HG03139 (cell line): ENCODE measurements at regions not wholly inside any gene's neighbourhood (a gene's known extent, or its start where the extent isn't known, plus 50 kb on each side); places are given as distances from the start of the nearest gene placed in this dataset.
"Not testable (repeated sequence)": the region's sequence is repeated elsewhere in the genome, so short reads cannot be mapped to it uniquely, and the experiment has no call there.

Experiments used
- ATAC-seq: cut with Tn5 transposase; IDR thresholded peaks from one replicate; pipeline ENCODE4 v1.9.1; 2021; ENCODE audit not compliant: unreplicated experiment

DNA sequence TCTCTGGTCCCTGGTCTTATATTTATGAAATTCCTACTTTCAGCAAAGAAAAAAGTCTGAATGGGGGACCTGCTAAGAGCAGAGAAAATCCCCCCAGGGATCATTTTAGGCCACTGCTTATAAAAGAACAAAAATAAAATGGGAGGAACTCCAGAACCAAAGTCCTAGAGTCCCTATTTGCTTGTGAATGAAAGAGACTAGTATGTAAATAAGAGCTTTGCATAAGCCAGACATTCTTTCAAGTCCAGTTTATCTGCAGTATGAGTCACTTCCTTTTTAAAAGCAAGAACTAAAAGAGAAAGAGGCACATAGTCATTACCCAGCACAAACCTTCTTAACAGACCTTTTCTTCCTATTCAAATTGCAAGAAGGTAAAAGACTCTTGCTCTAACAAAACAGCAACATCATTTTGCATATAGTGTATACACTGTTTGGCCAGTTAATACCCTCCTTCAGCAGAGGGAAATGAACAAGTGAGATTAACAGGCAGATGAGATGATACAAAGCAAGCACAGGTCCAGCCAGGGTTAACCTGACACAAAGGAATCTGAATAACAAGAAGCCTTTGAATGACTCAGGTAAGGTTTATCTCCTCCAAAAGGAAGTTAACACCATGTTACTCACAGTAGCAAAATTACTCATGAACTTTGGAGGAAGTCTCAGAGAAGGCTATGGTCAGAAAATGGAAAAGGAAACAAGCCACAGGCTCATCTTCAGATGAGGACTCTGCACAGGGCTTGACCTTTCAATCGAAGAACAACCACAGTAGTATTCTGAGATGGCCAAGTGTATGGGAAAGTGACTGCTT is 87.3 kb downstream of the PHLDA1 start:
- ATAC-seq: peak; percentile 93

GRCh38 chr12:75943730-75944096 is 87.9 kb downstream of the PHLDA1 start:
- no peak for ATAC-seq

DNA sequence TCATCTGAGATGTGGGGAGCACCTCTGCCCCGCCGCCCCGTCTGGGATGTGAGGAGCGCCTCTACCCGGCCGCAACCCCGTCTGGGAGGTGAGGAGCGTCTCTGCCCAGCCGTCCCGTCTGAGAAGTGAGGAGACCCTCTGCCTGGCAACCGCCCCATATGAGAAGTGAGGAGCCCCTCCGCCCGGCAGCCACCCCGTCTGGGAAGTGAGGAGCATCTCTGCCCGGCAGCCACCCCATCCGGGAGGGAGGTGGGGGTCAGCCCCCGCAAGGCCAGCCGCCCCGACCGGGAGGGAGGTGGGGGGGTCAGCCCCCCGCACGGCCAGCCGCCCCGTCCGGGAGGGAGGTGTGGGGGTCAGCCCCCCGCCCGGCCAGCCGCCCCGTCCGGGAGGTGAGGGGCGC is 89.9 kb downstream of the PHLDA1 start:
- not testable (repeated sequence) for ATAC-seq

DNA sequence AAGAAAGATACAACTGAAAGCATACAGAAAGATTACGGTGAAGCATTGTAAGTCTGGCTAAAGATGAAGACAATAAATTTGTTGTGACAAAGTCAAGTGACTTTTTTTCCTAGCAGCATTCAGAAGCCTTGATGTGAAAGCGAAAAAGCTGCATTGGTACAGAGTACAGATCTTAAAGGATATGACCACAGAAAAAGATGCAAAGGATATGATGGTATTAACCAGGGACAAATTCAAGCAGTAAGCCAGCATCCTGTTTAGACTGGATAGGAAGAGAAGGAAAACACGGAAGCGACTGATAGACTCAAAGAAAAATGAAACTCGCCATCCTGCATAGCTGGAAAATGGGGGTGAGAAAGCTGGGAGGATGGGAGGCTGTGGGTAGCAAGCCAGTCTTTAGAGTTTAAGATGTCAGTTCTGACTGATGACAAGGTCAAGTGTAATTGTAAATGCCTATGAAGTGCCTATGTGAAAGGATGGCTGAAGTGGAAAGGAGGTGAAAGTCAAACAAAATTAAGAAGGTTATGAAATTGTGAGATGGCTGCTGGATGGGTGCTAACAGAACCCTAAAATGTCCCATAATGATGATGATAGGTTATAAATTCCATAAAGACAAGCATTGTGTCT is 92.4 kb downstream of the PHLDA1 start:
- ATAC-seq: no peak

DNA sequence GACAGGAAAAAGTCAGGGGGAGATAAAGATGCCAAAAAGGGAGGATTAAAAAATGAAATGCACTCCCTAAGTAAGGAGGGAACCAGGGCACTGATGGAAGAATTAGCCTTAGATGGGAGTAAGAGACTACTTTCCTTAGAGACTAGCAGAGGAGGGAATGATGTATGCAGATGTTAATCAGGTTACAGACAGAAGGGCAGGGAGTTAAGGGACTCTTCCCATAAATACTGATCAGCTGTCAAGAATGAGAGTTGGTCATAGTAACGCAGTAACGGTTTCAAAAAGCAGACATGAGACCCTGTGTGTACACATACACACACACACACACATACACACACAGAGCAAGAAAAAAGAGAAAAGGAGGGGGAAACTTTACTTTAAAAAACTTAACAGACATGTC is 93.4 kb downstream of the PHLDA1 start:
- ATAC-seq: no peak

DNA sequence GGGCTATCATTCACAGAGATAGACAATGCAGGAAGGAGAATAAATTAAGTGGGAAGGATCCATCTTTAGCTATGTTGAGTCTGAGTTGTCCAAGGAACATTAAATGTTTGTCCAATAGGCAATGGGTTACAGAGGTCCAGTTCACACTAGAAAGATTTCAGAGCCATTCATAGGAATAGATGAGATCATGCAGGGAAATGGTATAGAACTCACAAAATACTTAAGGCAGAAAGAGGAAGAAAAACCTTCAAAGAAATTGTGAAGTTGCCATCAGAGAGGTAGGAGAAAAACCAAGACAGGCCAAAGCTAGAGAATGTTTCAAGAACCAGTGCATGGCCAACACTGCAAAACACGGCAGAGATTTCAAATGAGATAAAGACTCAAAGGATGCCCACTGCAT is 94.1 kb downstream of the PHLDA1 start:
- no peak for ATAC-seq

- ATAC-seq: no peak
Measured at GRCh38 chr12:75936515-75937440, 94.8 kb downstream of the PHLDA1 start.

- no peak for ATAC-seq
Measured at GRCh38 chr12:75935539-75936242, 95.9 kb downstream of the PHLDA1 start.

DNA sequence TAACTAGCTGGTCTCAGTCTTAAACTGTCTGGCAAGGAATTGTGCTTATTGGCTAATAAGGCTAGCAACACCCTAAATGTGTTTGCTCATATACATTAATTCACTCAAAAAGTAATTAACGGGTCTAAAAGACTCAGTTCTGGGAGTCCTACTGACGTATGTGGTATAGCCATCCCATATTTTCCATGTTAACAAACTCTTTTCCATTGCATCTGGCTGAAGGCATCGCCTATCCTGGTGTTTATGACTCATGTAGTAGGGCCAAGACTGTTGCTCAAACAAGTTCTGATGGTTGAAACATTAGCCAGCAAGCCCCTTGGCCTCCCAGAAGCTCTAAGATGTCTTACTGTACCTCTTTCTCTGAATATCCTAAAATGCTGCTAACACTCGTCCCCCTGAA is 98.5 kb downstream of the PHLDA1 start:
- no peak for ATAC-seq

- no peak for ATAC-seq
Measured at GRCh38 chr12:75932241-75932640, 99.3 kb downstream of the PHLDA1 start.

DNA sequence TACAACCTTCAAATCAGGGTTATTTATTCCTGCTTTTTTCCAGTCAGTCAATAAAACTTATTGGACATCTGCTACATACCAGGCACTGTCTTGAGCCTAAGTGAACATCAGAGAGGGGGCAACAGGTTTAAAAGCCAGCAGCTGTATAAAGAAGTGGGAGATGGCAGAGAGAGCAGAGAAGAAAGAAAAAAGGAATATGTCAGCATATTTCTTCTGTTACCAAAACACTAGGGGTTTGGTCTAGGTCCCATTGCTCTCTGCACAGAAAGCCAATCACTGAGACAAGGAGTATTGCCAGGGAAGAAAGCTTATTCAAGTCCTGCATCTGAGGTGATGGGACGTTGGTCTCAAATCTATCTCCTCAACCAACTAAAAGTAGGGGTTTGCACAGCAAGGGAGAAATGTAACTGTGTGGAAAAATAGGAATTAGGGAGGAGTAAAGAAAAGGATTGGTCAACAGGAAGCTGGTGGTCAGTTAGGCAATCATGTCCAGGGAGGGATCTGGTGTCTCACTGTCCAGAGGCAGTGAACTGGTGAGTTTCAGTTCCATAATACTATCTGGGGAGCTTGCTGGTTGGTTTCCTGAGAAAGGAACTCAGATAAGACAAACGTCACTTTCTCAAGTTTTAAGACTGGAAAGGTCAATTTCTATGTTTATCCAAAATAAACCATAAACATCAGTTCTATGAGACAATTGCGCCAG is 107.5 kb downstream of the PHLDA1 start:
- no peak for ATAC-seq

DNA sequence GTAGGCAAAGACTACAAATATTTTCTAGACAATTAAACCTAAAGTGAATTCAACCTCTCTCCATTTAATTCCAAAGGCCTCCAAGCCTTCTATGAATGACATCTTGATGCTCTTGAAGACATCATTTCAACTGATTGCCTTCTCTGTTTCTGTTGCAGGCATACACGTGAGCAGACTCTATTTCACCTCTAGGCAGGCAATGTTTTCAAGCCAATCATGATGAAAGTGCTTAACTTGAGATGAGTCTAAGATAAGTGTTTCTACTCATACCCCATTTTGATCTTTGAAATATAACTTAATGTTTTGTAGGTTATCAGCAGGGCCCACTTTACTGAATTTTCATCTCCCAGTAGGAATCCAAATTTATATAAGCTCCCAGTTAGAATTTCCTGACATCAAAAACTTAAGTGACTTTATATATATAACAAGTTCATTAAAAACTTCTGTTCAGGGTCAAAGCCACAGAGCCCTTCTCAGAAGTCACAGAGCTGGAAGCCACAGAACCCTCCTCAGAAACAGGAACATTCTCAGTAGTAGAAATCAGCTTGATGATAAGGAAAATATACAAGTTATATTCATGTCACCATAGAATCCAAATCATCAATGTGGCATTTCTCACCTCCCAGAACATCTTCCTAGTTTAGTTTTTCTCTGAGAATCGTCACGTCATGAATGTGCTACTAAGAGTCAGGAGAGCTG is 108.5 kb downstream of the PHLDA1 start:
- ATAC-seq: no peak

- ATAC-seq: no peak
Measured at GRCh38 chr12:75921622-75922289, 109.8 kb downstream of the PHLDA1 start.

DNA sequence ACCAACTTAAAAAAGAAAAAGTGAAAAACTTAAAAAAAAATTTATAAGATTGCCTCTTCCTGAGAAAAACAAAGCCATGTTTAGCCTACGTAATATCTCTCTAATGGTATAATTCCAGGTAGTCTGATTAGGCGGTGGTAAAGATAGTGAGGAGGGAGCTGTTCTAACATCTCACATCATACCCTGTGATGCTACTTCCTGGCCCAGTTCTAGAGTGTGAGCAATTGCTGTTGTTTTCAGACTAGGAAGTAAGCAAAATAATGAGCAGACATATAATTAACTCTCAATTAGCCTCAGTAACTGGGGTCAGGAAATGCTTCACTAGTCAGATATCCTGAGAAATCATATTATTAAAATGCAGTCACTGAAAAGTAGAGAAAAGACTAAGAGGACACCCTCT is 113.9 kb downstream of the PHLDA1 start:
- no peak for ATAC-seq

DNA sequence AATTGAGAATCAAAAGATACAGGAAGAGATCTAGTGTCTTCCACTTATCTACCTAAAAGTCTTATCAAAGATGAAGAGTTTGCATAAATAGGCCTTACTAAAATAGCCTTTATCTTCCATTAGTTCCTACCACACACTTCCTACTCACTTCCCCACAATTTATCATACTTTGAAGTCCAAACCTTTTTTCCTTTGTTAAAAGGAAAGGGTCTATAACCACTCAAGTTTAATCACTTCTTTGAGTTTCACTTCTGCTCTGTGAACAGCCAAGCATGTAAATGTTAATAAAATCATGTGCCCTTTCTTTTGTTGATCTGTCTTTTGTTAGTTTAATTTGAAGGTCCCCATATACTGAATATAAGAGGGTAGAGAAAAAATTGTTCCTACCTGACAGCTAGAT is 114.5 kb downstream of the PHLDA1 start:
- peak; percentile 71 for ATAC-seq

- no peak for ATAC-seq
Measured at GRCh38 chr12:75913502-75914351, 117.8 kb downstream of the PHLDA1 start.

DNA sequence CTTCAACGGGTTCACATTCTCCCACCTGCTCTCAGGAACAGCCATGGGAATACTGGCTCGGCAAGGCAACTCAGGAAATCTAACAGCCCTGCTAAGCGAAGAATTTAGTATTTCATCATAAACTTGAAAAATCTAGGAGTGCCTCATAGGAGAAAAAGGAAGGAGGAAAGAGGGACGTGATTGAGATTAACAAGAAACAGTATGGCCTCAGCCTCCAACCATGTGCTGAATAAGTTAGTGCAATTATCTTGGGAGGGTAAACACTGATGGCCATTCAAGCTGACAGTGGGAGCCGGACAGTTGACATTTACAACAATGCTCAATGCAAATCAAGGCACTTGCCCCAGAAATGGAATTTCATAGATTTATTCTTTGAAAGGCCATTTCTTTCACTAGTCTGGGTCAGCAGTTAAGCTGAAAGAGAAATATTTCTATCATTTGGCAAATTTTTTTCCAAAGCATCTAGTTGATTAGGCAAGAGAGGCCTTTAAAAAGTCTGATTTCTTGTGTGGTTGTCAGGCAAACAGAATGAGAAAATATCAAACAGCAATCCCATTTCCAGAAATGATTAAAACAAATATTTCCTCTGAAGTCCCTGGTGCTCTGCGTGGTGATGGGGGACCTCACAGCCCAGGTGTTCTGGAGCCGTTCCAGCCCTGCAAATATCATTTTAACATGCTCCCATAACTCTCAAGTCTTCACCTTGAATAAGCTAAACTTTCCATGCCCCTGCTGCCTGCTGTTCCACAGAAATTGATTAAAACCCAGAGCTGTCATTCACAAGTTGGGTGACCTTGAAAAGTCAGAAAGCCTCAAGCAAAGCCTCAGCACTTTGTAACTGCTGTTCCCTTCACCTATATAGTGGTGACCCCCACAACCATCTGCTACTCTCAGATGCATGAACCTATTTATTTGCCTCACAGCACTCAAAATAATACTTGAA is 121.6 kb downstream of the PHLDA1 start:
- no peak for ATAC-seq
